Hepatocyte (in vitro differentiated cells): ENCODE measurements at regions not wholly inside any gene's neighbourhood (a gene's known extent, or its start where the extent isn't known, plus 50 kb on each side); places are given as distances from the start of the nearest gene placed in this dataset.

Source experiments
- DNase-seq: peaks from one replicate; pipeline ENCODE4 v3.0.0-alpha.2; 2016; ENCODE audit warnings: low spot score
- H2AFZ ChIP-seq: fragments of 200-600 bp; sonication (generic); 2 replicates; pipeline ENCODE4 v1.6.0; 2016; ENCODE audit warnings: antibody characterized with exemption, mild to moderate bottlenecking
- H3K27ac ChIP-seq: fragments of 200-600 bp; sonication (generic); 2 replicates; pipeline ENCODE4 v1.5.1; 2016; ENCODE audit warnings: mild to moderate bottlenecking
- H3K27me3 ChIP-seq: fragments of 200-600 bp; sonication (generic); 2 replicates; pipeline ENCODE4 v1.6.1; 2016
- H3K36me3 ChIP-seq: fragments of 200-600 bp; sonication (generic); replicated peaks from 2 replicates; pipeline ENCODE4 v1.5.1; 2016; ENCODE audit warnings: low read depth; ENCODE audit not compliant: insufficient read depth
- H3K4me1 ChIP-seq: fragments of 200-600 bp; sonication (generic); 2 replicates; pipeline ENCODE4 v1.5.1; 2016; ENCODE audit warnings: mild to moderate bottlenecking, moderate library complexity; ENCODE audit not compliant: insufficient read depth
- H3K4me2 ChIP-seq: fragments of 200-600 bp; sonication (generic); 2 replicates; pipeline ENCODE4 v1.6.0; 2016
- H3K4me3 ChIP-seq: fragments of 200-600 bp; sonication (generic); 2 replicates; pipeline ENCODE4 v1.5.1; 2016; ENCODE audit warnings: mild to moderate bottlenecking
- H3K79me2 ChIP-seq: fragments of 200-600 bp; sonication (generic); 2 replicates; pipeline ENCODE4 v1.6.0; 2017; ENCODE audit warnings: mild to moderate bottlenecking
- H3K9me2 ChIP-seq: fragments of 200-600 bp; sonication (generic); replicated peaks from 2 replicates; pipeline ENCODE4 v1.6.0; 2017; ENCODE audit warnings: mild to moderate bottlenecking; ENCODE audit not compliant: insufficient read depth
- H3K9me3 ChIP-seq: fragments of 200-600 bp; sonication (generic); 2 replicates; pipeline ENCODE4 v1.5.1; 2016; ENCODE audit warnings: low read depth, mild to moderate bottlenecking
- H4K20me1 ChIP-seq: fragments of 200-600 bp; sonication (generic); 2 replicates; pipeline ENCODE4 v1.6.0; 2016; ENCODE audit warnings: mild to moderate bottlenecking; ENCODE audit not compliant: insufficient read depth, poor library complexity, severe bottlenecking
- EZH2 ChIP-seq: fragments of 200-600 bp; sonication (generic); IDR thresholded peaks from 2 replicates; pipeline ENCODE4 v1.6.1; 2016; ENCODE audit warnings: antibody characterized with exemption, mild to moderate bottlenecking, borderline replicate concordance
- EZH2phosphoT487 ChIP-seq: fragments of 200-600 bp; sonication (generic); IDR thresholded peaks from one replicate; pipeline ENCODE4 v1.6.1; 2018; ENCODE audit warnings: antibody characterized with exemption, mild to moderate bottlenecking, low read depth, moderate library complexity; ENCODE audit not compliant: unreplicated experiment, severe bottlenecking
- WGBS: methylation state at CpG from one replicate; pipeline ENCODE4 v1.1.6; 2016; ENCODE audit warnings: low lambda C conversion rate; ENCODE audit errors: missing lambda C conversion rate; 5-methylcytosine and 5-hydroxymethylcytosine counted together
- TF ChIP-seq, protein P1 (sequence below): fragments of 200-600 bp; sonication (generic); IDR thresholded peaks from 2 replicates; pipeline ENCODE4 v1.5.1; 2016; ENCODE audit warnings: antibody characterized with exemption, mild to moderate bottlenecking; ENCODE audit not compliant: poor library complexity

- no peak overlapping the region for H3K4me3 ChIP-seq
Measured at GRCh38 chr1:243924588-243925349, 74.7 kb upstream of the AKT3 start.

GRCh38 chr1:243924188-243924587 is 74.1 kb upstream of the AKT3 start:
- 59% methylated on average over 3 of the region's 3 CpGs for WGBS
- DNase-seq = no peak
- no peak overlapping the region for H3K4me3 ChIP-seq
- TF ChIP-seq EZH2phosphoT487 (no peak), EZH2 (no peak)
- TF ChIP-seq, protein P1, sequence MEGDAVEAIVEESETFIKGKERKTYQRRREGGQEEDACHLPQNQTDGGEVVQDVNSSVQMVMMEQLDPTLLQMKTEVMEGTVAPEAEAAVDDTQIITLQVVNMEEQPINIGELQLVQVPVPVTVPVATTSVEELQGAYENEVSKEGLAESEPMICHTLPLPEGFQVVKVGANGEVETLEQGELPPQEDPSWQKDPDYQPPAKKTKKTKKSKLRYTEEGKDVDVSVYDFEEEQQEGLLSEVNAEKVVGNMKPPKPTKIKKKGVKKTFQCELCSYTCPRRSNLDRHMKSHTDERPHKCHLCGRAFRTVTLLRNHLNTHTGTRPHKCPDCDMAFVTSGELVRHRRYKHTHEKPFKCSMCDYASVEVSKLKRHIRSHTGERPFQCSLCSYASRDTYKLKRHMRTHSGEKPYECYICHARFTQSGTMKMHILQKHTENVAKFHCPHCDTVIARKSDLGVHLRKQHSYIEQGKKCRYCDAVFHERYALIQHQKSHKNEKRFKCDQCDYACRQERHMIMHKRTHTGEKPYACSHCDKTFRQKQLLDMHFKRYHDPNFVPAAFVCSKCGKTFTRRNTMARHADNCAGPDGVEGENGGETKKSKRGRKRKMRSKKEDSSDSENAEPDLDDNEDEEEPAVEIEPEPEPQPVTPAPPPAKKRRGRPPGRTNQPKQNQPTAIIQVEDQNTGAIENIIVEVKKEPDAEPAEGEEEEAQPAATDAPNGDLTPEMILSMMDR = no peak
- H3K27ac ChIP-seq = no peak overlapping the region
- H2AFZ ChIP-seq = no peak overlapping the region
- H3K79me2 ChIP-seq = no peaks in the 10 kb centered on the region
- H4K20me1 ChIP-seq = no peaks in the 10 kb centered on the region
- H3K9me3 ChIP-seq = no peaks in the 10 kb centered on the region
- no peaks in the 10 kb centered on the region for H3K4me1 ChIP-seq
- no peaks in the 10 kb centered on the region for H3K9me2 ChIP-seq
- H3K4me2 ChIP-seq = no peak overlapping the region
- H3K36me3 ChIP-seq = no peaks in the 10 kb centered on the region
- H3K27me3 ChIP-seq = peaks cover 22% of the 10 kb centered on the region

More at GRCh38 chr1:243924588-243925349, 74.7 kb upstream of the AKT3 start:
- no peak for DNase-seq
- Histone ChIP-seq H4K20me1 (no peaks in the 10 kb centered on the region), H3K79me2 (no peaks in the 10 kb centered on the region), H3K4me2 (no peak overlapping the region), H3K4me1 (no peaks in the 10 kb centered on the region), H3K36me3 (no peaks in the 10 kb centered on the region), H2AFZ (no peak overlapping the region), H3K27me3 (peaks cover 18% of the 10 kb centered on the region), H3K9me3 (no peaks in the 10 kb centered on the region), H3K9me2 (no peaks in the 10 kb centered on the region), H3K27ac (no peak overlapping the region)
- TF ChIP-seq EZH2 (no peak), EZH2phosphoT487 (no peak)
- TF ChIP-seq, protein P1 = no peak
- WGBS = 47% methylated on average over 11 of the region's 11 CpGs

DNA sequence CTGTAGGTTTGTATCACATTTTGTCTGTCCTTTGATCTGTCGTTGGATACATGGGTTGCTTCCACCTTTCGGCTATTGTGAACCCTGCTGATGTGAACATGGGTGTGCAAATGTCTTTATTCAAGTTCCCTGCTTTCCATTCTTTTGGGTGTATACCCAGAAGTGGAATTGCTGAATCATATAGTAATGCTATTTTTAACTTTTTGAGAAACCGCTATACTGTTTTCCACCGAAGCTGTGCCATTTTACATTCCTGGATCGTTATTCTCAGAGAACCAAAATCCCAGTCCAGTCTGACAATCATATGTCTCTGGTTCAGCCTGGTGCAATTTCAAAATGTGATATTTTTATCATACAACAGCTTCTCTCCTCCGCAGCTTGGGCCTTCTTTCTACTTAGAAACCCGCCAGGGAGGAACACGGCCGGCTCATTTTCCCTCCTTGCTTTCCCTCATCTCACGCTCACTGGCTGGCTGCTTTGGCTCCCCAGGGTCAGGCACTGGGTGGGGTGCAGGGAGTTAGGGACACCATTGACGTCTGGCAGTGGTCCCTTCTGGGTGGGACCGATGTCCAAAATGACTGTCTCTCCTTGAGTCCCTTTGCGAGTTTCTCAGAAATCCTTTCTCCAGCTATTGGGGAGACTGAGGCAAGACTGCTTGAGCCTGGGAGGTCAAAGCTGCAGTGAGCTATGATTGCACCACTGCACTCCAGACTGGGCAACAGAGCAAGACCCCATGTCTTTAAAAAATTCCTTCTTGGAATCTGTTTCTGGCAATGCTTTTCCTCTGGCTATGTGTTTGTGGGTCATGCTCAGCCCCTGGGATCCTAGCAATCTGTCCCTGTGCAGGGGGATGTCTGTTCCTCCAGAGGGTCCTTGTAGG is 73.5 kb upstream of the AKT3 start:
- Histone ChIP-seq H3K9me3 (no peaks in the 10 kb centered on the region), H3K79me2 (no peaks in the 10 kb centered on the region), H3K27ac (no peak overlapping the region), H3K36me3 (no peaks in the 10 kb centered on the region), H3K9me2 (no peaks in the 10 kb centered on the region), H4K20me1 (no peaks in the 10 kb centered on the region), H3K4me3 (no peak overlapping the region), H3K4me2 (no peak overlapping the region), H2AFZ (no peak overlapping the region), H3K27me3 (peaks cover 28% of the 10 kb centered on the region), H3K4me1 (no peaks in the 10 kb centered on the region)
- no peak for DNase-seq
- WGBS = 96% methylated on average over 13 of the region's 13 CpGs
- TF ChIP-seq EZH2 = no peak
- no peak for TF ChIP-seq EZH2phosphoT487
- TF ChIP-seq, protein P1 = no peak
